Neural cell (in vitro differentiated cells): ENCODE measurements at regions not wholly inside any gene's neighbourhood (a gene's known extent, or its start where the extent isn't known, plus 50 kb on each side); places are given as distances from the start of the nearest gene placed in this dataset.

Source experiments
- CTCF ChIP-seq: fragments of 450-650 bp; IDR thresholded peaks from 2 replicates; pipeline ENCODE4 v1.5.1; 2014; ENCODE audit warnings: antibody characterized with exemption, mild to moderate bottlenecking, moderate library complexity; ENCODE audit not compliant: poor library complexity, severe bottlenecking
- EP300 ChIP-seq: fragments of 450-650 bp; conservative IDR thresholded peaks from 2 replicates; pipeline ENCODE4 v1.6.1; 2014; ENCODE audit warnings: antibody characterized with exemption, mild to moderate bottlenecking, moderate library complexity; ENCODE audit not compliant: poor library complexity, severe bottlenecking
- EZH2 ChIP-seq: fragments of 200-600, 300-800 bp; shearing (Covaris generic), sonication (generic); IDR thresholded peaks from 2 replicates; pipeline ENCODE4 v1.6.1; 2014; ENCODE audit warnings: antibody characterized with exemption, low read length, borderline replicate concordance, mild to moderate bottlenecking; ENCODE audit not compliant: insufficient read depth, poor library complexity, severe bottlenecking
- POLR2AphosphoS5 ChIP-seq: IDR thresholded peaks from 2 replicates; pipeline ENCODE4 v1.6.1; 2012
- RAD21 ChIP-seq: fragments of 450-650 bp; conservative IDR thresholded peaks from 2 replicates; pipeline ENCODE4 v1.6.1; 2014; ENCODE audit warnings: antibody characterized with exemption, mild to moderate bottlenecking, moderate library complexity
- TAF1 ChIP-seq: IDR thresholded peaks from 2 replicates; pipeline ENCODE4 v1.6.1; 2012; ENCODE audit warnings: low read depth

- no peak for TF ChIP-seq EP300
- TF ChIP-seq CTCF, result no peak
- TF ChIP-seq POLR2AphosphoS5, result no peak
- no peak for TF ChIP-seq EZH2
- no peak for TF ChIP-seq RAD21
- TF ChIP-seq TAF1, result no peak
Observed at GRCh38 chr17:30586818-30587595, 109.8 kb downstream of the GOSR1 start.
